ENCODE measurements at regions not wholly inside any gene's neighbourhood (a gene's known extent, or its start where the extent isn't known, plus 50 kb on each side); places are given as distances from the start of the nearest gene placed in this dataset.

- no peak for TF ChIP-seq CTCF (IDR thresholded peaks at IDR 0.05)
- no peak for TF ChIP-seq POLR2A (IDR thresholded peaks at IDR 0.05)
- Histone ChIP-seq H3K27ac (no peak overlapping the region), H3K36me3 (no peaks in the 10 kb centered on the region), H3K4me3 (no peak overlapping the region), H3K9me3 (no peaks in the 10 kb centered on the region), H3K4me1 (no peaks in the 10 kb centered on the region), H3K27me3 (no peaks in the 10 kb centered on the region)
- DNase-seq = no peak
Measured at GRCh38 chr16:26913851-26914250, 152.9 kb upstream of the C16orf82 start.

GRCh38 chr16:26930786-26931581, 135.7 kb upstream of the C16orf82 start:
- Histone ChIP-seq H3K27ac (no peak overlapping the region), H3K36me3 (no peaks in the 10 kb centered on the region), H3K27me3 (no peaks in the 10 kb centered on the region), H3K9me3 (no peaks in the 10 kb centered on the region), H3K4me1 (no peaks in the 10 kb centered on the region), H3K4me3 (no peak overlapping the region)
- TF ChIP-seq CTCF (IDR thresholded peaks at IDR 0.05) (no peak), POLR2A (IDR thresholded peaks at IDR 0.05) (no peak)
- no peak for DNase-seq

- no peak for TF ChIP-seq CTCF (IDR thresholded peaks at IDR 0.05)
- no peak for TF ChIP-seq POLR2A (IDR thresholded peaks at IDR 0.05)
- Histone ChIP-seq H3K27ac (no peak overlapping the region), H3K36me3 (no peaks in the 10 kb centered on the region), H3K4me3 (no peak overlapping the region), H3K27me3 (no peaks in the 10 kb centered on the region), H3K9me3 (no peaks in the 10 kb centered on the region), H3K4me1 (no peaks in the 10 kb centered on the region)
- DNase-seq = no peak
Measured at GRCh38 chr16:26950636-26951035, 116.1 kb upstream of the C16orf82 start.

- Histone ChIP-seq H3K36me3 (no peaks in the 10 kb centered on the region), H3K27me3 (no peaks in the 10 kb centered on the region), H3K27ac (no peak overlapping the region), H3K4me1 (no peaks in the 10 kb centered on the region), H3K4me3 (no peak overlapping the region), H3K9me3 (no peaks in the 10 kb centered on the region)
- DNase-seq = no peak
- TF ChIP-seq CTCF (IDR thresholded peaks at IDR 0.05) (no peak), POLR2A (IDR thresholded peaks at IDR 0.05) (no peak)
Measured at GRCh38 chr16:26951950-26952349, 114.8 kb upstream of the C16orf82 start.

- DNase-seq = no peak
- H3K27me3 ChIP-seq = no peaks in the 10 kb centered on the region
- no peak overlapping the region for H3K27ac ChIP-seq
- TF ChIP-seq POLR2A (IDR thresholded peaks at IDR 0.05) (no peak), CTCF (IDR thresholded peaks at IDR 0.05) (no peak)
- H3K9me3 ChIP-seq = no peaks in the 10 kb centered on the region
- no peaks in the 10 kb centered on the region for H3K36me3 ChIP-seq
- H3K4me3 ChIP-seq = no peak overlapping the region
- H3K4me1 ChIP-seq = no peaks in the 10 kb centered on the region
Measured at GRCh38 chr16:26952411-26952810, 114.3 kb upstream of the C16orf82 start.
